ENCODE measurements at regions not wholly inside any gene's neighbourhood (a gene's known extent, or its start where the extent isn't known, plus 50 kb on each side); places are given as distances from the start of the nearest gene placed in this dataset.

DNA sequence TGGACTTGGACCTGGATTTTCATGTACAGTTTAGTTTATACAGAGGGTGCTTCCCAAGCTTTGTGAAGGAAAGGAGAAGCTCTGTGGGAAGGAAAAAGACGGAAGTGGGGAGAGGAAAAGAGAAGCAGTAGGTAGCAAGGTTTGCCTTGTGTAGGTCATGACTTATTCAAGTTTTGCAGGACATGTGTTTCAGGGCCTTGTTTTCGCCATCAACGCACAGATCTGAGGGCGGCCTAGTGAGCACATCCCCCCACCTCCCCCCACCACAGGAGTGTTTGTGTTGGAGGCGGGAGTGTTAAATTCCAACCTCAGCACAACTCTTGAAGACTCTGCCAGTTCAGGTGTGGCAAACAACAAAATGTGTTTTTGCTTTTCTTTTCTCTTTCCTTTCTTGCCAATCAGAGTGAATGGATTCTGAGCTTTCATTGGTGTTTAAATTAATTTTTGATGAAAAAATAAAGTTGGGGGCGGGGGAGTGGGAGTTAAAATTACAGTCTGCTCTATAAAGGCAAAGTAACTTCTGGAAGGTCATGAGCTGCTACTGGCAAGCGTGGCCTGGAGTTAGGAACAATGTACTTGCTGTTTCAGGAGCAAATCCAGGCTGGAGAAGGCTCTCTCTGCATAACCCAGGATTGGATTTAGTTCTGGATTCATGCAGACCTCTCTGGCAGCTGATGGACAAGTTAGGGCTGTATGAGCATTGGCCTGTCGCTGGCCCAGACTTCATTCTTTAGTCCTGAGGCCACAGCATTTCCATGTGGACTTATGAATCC, 338.5 kb downstream of the CD83 start:
- TF ChIP-seq, protein P1, sequence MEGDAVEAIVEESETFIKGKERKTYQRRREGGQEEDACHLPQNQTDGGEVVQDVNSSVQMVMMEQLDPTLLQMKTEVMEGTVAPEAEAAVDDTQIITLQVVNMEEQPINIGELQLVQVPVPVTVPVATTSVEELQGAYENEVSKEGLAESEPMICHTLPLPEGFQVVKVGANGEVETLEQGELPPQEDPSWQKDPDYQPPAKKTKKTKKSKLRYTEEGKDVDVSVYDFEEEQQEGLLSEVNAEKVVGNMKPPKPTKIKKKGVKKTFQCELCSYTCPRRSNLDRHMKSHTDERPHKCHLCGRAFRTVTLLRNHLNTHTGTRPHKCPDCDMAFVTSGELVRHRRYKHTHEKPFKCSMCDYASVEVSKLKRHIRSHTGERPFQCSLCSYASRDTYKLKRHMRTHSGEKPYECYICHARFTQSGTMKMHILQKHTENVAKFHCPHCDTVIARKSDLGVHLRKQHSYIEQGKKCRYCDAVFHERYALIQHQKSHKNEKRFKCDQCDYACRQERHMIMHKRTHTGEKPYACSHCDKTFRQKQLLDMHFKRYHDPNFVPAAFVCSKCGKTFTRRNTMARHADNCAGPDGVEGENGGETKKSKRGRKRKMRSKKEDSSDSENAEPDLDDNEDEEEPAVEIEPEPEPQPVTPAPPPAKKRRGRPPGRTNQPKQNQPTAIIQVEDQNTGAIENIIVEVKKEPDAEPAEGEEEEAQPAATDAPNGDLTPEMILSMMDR (IDR thresholded peaks at IDR 0.05; ENCODE audit: poor library complexity, severe bottlenecking): no peak
- TF ChIP-seq POLR2AphosphoS5 (IDR thresholded peaks at IDR 0.05) (no peak), RAD21 (conservative IDR thresholded peaks at IDR 0.05) (no peak), TAF1 (IDR thresholded peaks at IDR 0.05; ENCODE audit: low read depth) (no peak), SMC3 (conservative IDR thresholded peaks at IDR 0.05; ENCODE audit: poor library complexity) (no peak), EZH2 (IDR thresholded peaks at IDR 0.05; ENCODE audit: borderline replicate concordance, insufficient read depth, low read length, poor library complexity, severe bottlenecking) (no peak), MXI1 (conservative IDR thresholded peaks at IDR 0.05; ENCODE audit: poor library complexity, severe bottlenecking) (no peak), EP300 (conservative IDR thresholded peaks at IDR 0.05; ENCODE audit: poor library complexity, severe bottlenecking) (no peak)
